Trophoblast cell (in vitro differentiated cells and primary cell): ENCODE measurements at regions not wholly inside any gene's neighbourhood (a gene's known extent, or its start where the extent isn't known, plus 50 kb on each side); places are given as distances from the start of the nearest gene placed in this dataset.

Source experiments
- DNase-seq, 2 donors: peaks; one replicate each; pipeline ENCODE4 v3.0.0-alpha.2; 2016
- H2AFZ ChIP-seq: 2 replicates; pipeline ENCODE4 v1.6.1; 2013; ENCODE audit warnings: low read length, moderate library complexity, mild to moderate bottlenecking; ENCODE audit not compliant: insufficient read depth, poor library complexity
- H2AK5ac ChIP-seq: 2 replicates; pipeline ENCODE4 v1.6.1; 2013; ENCODE audit warnings: mild to moderate bottlenecking, low read length
- H2BK120ac ChIP-seq: 2 replicates; pipeline ENCODE4 v1.6.1; 2013; ENCODE audit warnings: low read length, mild to moderate bottlenecking, moderate library complexity; ENCODE audit not compliant: insufficient read depth, poor library complexity
- H2BK12ac ChIP-seq: 2 replicates; pipeline ENCODE4 v1.6.1; 2013; ENCODE audit warnings: mild to moderate bottlenecking, low read length, moderate library complexity
- H2BK5ac ChIP-seq: 2 replicates; pipeline ENCODE4 v1.6.1; 2013; ENCODE audit warnings: low read length, low read depth, moderate library complexity, mild to moderate bottlenecking; ENCODE audit not compliant: poor library complexity
- H3K14ac ChIP-seq: 2 replicates; pipeline ENCODE4 v1.6.1; 2013; ENCODE audit warnings: mild to moderate bottlenecking, low read length
- H3K18ac ChIP-seq: 2 replicates; pipeline ENCODE4 v1.6.1; 2013; ENCODE audit warnings: mild to moderate bottlenecking, low read length
- H3K23ac ChIP-seq: 2 replicates; pipeline ENCODE4 v1.6.1; 2013; ENCODE audit warnings: low read length
- H3K27ac ChIP-seq: 2 replicates; pipeline ENCODE4 v1.5.1; 2013; ENCODE audit warnings: low read depth, mild to moderate bottlenecking, inconsistent platforms, low read length, moderate library complexity
- H3K27me3 ChIP-seq: 2 replicates; pipeline ENCODE4 v1.6.1; 2013; ENCODE audit warnings: inconsistent platforms, mild to moderate bottlenecking, low read length, moderate library complexity; ENCODE audit not compliant: insufficient read depth
- H3K36me3 ChIP-seq, 2 experiments: 1 replicate in 1 of 2; 2 replicates in 1 of 2; pipeline ENCODE4 v1.6.1; 2013; ENCODE audit warnings: low read length in 2 of 2, mild to moderate bottlenecking in 2 of 2, moderate library complexity in 1 of 2; ENCODE audit not compliant: insufficient read depth in 2 of 2, control insufficient read depth in 1 of 2
- H3K4ac ChIP-seq: 2 replicates; pipeline ENCODE4 v1.6.1; 2013; ENCODE audit warnings: low read depth, mild to moderate bottlenecking, low read length, moderate library complexity
- H3K4me1 ChIP-seq, 2 experiments: 1 replicate in 1 of 2; 2 replicates in 1 of 2; pipeline ENCODE4 v1.6.1; 2013; ENCODE audit warnings: low read length in 2 of 2, mild to moderate bottlenecking in 2 of 2, moderate library complexity in 1 of 2; ENCODE audit not compliant: insufficient read depth in 2 of 2, control insufficient read depth in 1 of 2
- H3K4me2 ChIP-seq: 2 replicates; pipeline ENCODE4 v1.6.1; 2013; ENCODE audit warnings: inconsistent platforms, mild to moderate bottlenecking, low read length, moderate library complexity
- H3K4me3 ChIP-seq: 2 replicates; pipeline ENCODE4 v1.5.1; 2013; ENCODE audit warnings: mild to moderate bottlenecking, low read depth, low read length, inconsistent platforms
- H3K79me1 ChIP-seq: one replicate; pipeline ENCODE4 v1.6.1; 2013; ENCODE audit warnings: low read length
- H3K79me2 ChIP-seq: 2 replicates; pipeline ENCODE4 v1.6.1; 2013; ENCODE audit warnings: low read length, mild to moderate bottlenecking; ENCODE audit not compliant: control insufficient read depth, insufficient read depth, poor library complexity
- H3K9ac ChIP-seq: 2 replicates; pipeline ENCODE4 v1.6.1; 2013; ENCODE audit warnings: mild to moderate bottlenecking, low read length
- H3K9me3 ChIP-seq: 2 replicates; pipeline ENCODE4 v1.6.1; 2013; ENCODE audit warnings: low read depth, mild to moderate bottlenecking, control low read depth, inconsistent platforms, low read length; ENCODE audit not compliant: insufficient read depth
- H4K12ac ChIP-seq: 2 replicates; pipeline ENCODE4 v1.6.1; 2013; ENCODE audit warnings: low read depth, mild to moderate bottlenecking, low read length, moderate library complexity
- H4K8ac ChIP-seq: 2 replicates; pipeline ENCODE4 v1.6.1; 2013; ENCODE audit warnings: low read depth, mild to moderate bottlenecking, low read length, moderate library complexity
- H4K91ac ChIP-seq: one replicate; pipeline ENCODE4 v1.6.1; 2013; ENCODE audit warnings: low read depth, mild to moderate bottlenecking, low read length, moderate library complexity
- WGBS: extraction: QIAGEN DNeasy Blood & Tissue Kit; methylation state at CpG from one replicate; pipeline ENCODE4 v1.1.7; 2013; ENCODE audit warnings: missing lambda C conversion rate; ENCODE audit not compliant: insufficient read length, insufficient coverage; ENCODE audit errors: extremely low coverage; 5-methylcytosine and 5-hydroxymethylcytosine counted together

DNA sequence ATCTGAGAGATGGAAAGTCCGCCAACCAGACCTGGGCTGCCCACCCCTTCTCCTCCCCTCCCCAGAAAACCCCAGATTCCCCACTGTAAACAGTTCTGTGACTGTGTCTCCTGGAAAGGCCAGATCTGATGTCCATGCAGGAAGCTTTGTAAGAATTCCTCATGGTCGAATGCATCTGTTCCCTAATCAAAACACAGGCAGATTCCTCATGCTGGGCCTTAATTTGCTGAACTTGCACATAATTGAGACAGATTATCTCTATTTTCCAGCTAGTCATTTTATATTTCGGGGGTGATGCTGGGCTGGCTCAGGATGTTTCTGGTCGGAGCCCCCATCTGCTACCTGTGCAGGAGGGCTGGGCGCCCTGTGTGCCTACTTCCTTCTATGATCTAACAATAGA, 233.6 kb upstream of the ASIC2 start:
- H3K36me3 ChIP-seq: no peaks in the 10 kb centered on the region
- H4K91ac ChIP-seq: no peak overlapping the region
- H3K79me2 ChIP-seq: no peaks in the 10 kb centered on the region
- no peak overlapping the region for H3K4ac ChIP-seq
- H3K9me3 ChIP-seq: peaks cover 6% of the 10 kb centered on the region
- H3K4me2 ChIP-seq: no peak overlapping the region
- H2BK5ac ChIP-seq: no peak overlapping the region
- H3K27ac ChIP-seq: no peak overlapping the region
- H4K8ac ChIP-seq: no peak overlapping the region
- H3K9ac ChIP-seq: no peak overlapping the region
- H2AFZ ChIP-seq: no peak overlapping the region
- H3K4me3 ChIP-seq: no peak overlapping the region
- H3K4me1 ChIP-seq: peaks cover 0 to 3% of the 10 kb centered on the region in 2 experiments
- no CpG with 5 or more reads among the region's 5 CpGs for WGBS
- H3K18ac ChIP-seq: no peak overlapping the region
- H2BK12ac ChIP-seq: no peak overlapping the region
- no peaks in the 10 kb centered on the region for H3K79me1 ChIP-seq
- H3K14ac ChIP-seq: no peak overlapping the region
- H3K27me3 ChIP-seq: no peaks in the 10 kb centered on the region
- no peak overlapping the region for H2AK5ac ChIP-seq
- no peak overlapping the region for H4K12ac ChIP-seq
- DNase-seq: no peak
- no peak overlapping the region for H2BK120ac ChIP-seq
- no peak overlapping the region for H3K23ac ChIP-seq

DNA sequence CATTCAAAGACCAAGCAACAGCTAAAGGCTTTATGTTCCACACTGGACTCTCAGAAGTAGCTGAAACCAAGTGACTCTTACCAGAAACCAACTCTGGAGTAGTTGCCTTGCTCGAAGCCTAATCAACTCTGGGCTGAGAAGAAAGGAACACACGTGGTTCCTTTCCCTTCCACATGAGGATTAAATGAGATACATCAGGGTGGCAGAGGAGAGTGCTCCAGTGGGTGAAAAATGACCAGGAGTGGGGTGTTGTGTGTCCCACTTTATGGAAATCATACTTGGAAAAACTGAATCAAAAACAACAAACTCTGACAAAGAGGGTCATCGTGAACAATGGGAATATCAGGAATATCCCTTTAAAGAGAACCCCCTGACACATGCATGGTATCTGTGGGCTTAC, 234.2 kb upstream of the ASIC2 start:
- Histone ChIP-seq H3K4me1 (peaks cover 0 to 3% of the 10 kb centered on the region in 2 experiments), H3K23ac (no peak overlapping the region), H3K4me2 (no peak overlapping the region), H4K12ac (no peak overlapping the region), H3K36me3 (no peaks in the 10 kb centered on the region), H3K79me2 (no peaks in the 10 kb centered on the region), H3K18ac (no peak overlapping the region), H2BK5ac (no peak overlapping the region), H2BK120ac (no peak overlapping the region), H3K9me3 (peaks cover 6% of the 10 kb centered on the region), H2BK12ac (no peak overlapping the region), H3K4ac (no peak overlapping the region), H3K9ac (no peak overlapping the region), H3K27ac (no peak overlapping the region), H2AFZ (no peak overlapping the region), H3K14ac (no peak overlapping the region), H3K27me3 (no peaks in the 10 kb centered on the region), H3K4me3 (no peak overlapping the region), H2AK5ac (no peak overlapping the region), H3K79me1 (no peaks in the 10 kb centered on the region), H4K8ac (no peak overlapping the region), H4K91ac (no peak overlapping the region)
- no CpG with 5 or more reads among the region's 3 CpGs for WGBS
- DNase-seq: no peak

DNA sequence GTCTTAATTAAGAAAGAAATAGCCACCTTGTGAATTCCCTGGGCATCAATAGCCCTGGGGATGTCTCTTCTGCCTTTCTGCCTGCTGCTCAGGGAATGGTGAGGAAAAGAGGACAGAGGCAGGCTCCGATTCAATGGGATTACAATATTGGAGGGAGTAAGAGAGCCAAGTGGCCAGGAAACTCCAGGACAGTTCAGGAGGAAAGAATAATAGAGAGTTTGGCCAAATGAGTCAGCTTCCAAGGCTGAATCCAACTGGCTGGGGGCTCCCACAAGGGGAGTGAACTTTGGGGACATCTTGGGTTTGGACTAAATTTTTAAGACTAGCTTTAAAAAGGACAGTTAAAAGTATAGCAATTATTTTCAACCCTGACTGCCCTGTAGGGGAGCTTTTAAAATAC, 235.8 kb upstream of the ASIC2 start:
- no peak overlapping the region for H3K9ac ChIP-seq
- H4K8ac ChIP-seq: no peak overlapping the region
- no peak overlapping the region for H3K27ac ChIP-seq
- no peak overlapping the region for H2AFZ ChIP-seq
- H3K4me3 ChIP-seq: no peak overlapping the region
- H3K9me3 ChIP-seq: peaks cover 6% of the 10 kb centered on the region
- H2BK5ac ChIP-seq: no peak overlapping the region
- H4K91ac ChIP-seq: no peak overlapping the region
- H3K79me2 ChIP-seq: no peaks in the 10 kb centered on the region
- no peak overlapping the region for H3K4me2 ChIP-seq
- no peak overlapping the region for H2BK120ac ChIP-seq
- DNase-seq: no peak
- H3K4ac ChIP-seq: no peak overlapping the region
- WGBS: no CpG with 5 or more reads among the region's 1 CpG
- no peaks in the 10 kb centered on the region for H3K4me1 ChIP-seq
- H4K12ac ChIP-seq: no peak overlapping the region
- no peak overlapping the region for H3K23ac ChIP-seq
- no peaks in the 10 kb centered on the region for H3K36me3 ChIP-seq
- H2AK5ac ChIP-seq: no peak overlapping the region
- no peak overlapping the region for H3K18ac ChIP-seq
- H3K27me3 ChIP-seq: no peaks in the 10 kb centered on the region
- H3K14ac ChIP-seq: no peak overlapping the region
- H3K79me1 ChIP-seq: no peaks in the 10 kb centered on the region
- H2BK12ac ChIP-seq: no peak overlapping the region

DNA sequence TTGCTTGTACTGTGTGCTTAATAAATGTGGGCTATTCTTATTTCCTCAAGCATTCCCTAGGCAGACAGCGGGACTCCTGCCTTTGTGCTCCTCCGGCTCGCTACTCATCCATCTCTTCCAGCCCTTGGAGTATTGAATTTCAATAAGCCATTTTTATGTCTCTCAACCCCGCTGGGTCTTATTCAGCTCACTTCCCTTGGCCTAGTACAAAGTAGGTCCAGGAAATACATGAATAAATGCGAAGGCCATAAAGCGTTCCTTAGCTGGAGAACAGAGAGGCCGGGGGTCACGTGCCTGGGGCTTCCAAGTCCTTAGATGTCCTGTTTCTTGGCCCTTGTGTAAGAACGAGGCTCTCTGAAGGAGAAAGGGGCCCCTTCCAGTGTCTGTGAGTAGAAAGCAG, 236.7 kb upstream of the ASIC2 start:
- H2BK5ac ChIP-seq: no peak overlapping the region
- no peak overlapping the region for H3K18ac ChIP-seq
- no peak overlapping the region for H3K4me2 ChIP-seq
- no peak overlapping the region for H2BK12ac ChIP-seq
- H3K14ac ChIP-seq: no peak overlapping the region
- H3K27ac ChIP-seq: no peak overlapping the region
- H3K9ac ChIP-seq: no peak overlapping the region
- peaks cover 5% of the 10 kb centered on the region for H3K9me3 ChIP-seq
- no peaks in the 10 kb centered on the region for H3K36me3 ChIP-seq
- H4K12ac ChIP-seq: no peak overlapping the region
- H3K79me1 ChIP-seq: no peaks in the 10 kb centered on the region
- no peak overlapping the region for H2BK120ac ChIP-seq
- H3K23ac ChIP-seq: no peak overlapping the region
- no peak overlapping the region for H2AK5ac ChIP-seq
- H3K79me2 ChIP-seq: no peaks in the 10 kb centered on the region
- no peaks in the 10 kb centered on the region for H3K27me3 ChIP-seq
- no peak overlapping the region for H4K8ac ChIP-seq
- no peak overlapping the region for H2AFZ ChIP-seq
- no peak overlapping the region for H3K4me3 ChIP-seq
- H3K4me1 ChIP-seq: no peaks in the 10 kb centered on the region
- no CpG with 5 or more reads among the region's 9 CpGs for WGBS
- DNase-seq: no peak
- H3K4ac ChIP-seq: no peak overlapping the region
- H4K91ac ChIP-seq: no peak overlapping the region
